Testis (tissue), 2 donors: ENCODE measurements at regions not wholly inside any gene's neighbourhood (a gene's known extent, or its start where the extent isn't known, plus 50 kb on each side); places are given as distances from the start of the nearest gene placed in this dataset.

ENCODE experiments used
- POLR2A ChIP-seq: fragments of 450-650 bp; IDR thresholded peaks from one replicate; pipeline ENCODE4 v1.6.1; 2017; ENCODE audit warnings: antibody characterized with exemption, mild to moderate bottlenecking, moderate library complexity
- TF ChIP-seq, protein P1 (sequence below), 3 experiments: fragments of 450-650 bp in 2 of 3; fragments of 200-600 bp in 1 of 3; sonication (generic) in 1 of 3; IDR thresholded peaks; one replicate each; pipeline ENCODE4 v1.5.1; 2016 to 2019; ENCODE audit warnings: antibody characterized with exemption in 3 of 3, mild to moderate bottlenecking in 2 of 3, moderate library complexity in 1 of 3

DNA sequence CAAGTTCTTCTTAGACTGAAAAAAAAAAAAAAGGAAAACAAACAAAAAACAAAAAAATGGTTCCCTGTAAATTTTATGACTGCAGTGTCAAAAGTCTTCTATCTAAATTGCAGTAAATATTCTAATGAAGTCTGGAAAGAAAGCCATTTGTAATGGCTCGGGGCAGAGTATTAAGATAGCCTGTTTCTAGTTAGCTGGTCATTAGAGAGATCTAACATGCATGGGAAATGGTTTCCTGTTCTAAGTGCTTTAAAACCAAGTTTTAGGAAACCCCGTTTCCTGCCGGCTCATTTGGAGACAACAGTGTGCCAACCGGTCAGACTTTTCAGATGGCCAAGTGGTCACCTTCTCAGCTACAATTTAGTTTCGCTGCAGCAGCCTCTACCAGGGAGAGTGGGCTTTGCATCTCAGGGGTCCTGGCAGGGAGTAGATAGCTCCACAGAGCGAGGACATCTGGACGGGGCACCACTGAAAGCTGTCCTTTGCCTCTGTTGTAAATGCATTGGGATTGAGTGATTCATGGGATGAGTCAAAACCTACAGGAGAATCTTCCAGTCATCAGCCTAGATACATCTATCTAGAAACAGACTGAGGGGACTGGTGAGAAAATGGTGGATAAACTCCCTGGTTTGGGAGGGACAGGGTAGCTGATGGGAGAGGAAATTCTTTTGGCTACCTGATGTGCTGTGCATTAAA lies 473.2 kb upstream of the SALL1 start:
- TF ChIP-seq, protein P1, sequence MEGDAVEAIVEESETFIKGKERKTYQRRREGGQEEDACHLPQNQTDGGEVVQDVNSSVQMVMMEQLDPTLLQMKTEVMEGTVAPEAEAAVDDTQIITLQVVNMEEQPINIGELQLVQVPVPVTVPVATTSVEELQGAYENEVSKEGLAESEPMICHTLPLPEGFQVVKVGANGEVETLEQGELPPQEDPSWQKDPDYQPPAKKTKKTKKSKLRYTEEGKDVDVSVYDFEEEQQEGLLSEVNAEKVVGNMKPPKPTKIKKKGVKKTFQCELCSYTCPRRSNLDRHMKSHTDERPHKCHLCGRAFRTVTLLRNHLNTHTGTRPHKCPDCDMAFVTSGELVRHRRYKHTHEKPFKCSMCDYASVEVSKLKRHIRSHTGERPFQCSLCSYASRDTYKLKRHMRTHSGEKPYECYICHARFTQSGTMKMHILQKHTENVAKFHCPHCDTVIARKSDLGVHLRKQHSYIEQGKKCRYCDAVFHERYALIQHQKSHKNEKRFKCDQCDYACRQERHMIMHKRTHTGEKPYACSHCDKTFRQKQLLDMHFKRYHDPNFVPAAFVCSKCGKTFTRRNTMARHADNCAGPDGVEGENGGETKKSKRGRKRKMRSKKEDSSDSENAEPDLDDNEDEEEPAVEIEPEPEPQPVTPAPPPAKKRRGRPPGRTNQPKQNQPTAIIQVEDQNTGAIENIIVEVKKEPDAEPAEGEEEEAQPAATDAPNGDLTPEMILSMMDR (IDR thresholded peaks at IDR 0.05) = no peak
- TF ChIP-seq POLR2A = no peak
